LNCAP (cell line): ENCODE measurements at regions not wholly inside any gene's neighbourhood (a gene's known extent, or its start where the extent isn't known, plus 50 kb on each side); places are given as distances from the start of the nearest gene placed in this dataset.

ENCODE experiments used
- TF ChIP-seq, protein P1 (sequence below): fragments of 450-650 bp; IDR thresholded peaks from 2 replicates; pipeline ENCODE4 v1.5.1; 2017; ENCODE audit warnings: mild to moderate bottlenecking

DNA sequence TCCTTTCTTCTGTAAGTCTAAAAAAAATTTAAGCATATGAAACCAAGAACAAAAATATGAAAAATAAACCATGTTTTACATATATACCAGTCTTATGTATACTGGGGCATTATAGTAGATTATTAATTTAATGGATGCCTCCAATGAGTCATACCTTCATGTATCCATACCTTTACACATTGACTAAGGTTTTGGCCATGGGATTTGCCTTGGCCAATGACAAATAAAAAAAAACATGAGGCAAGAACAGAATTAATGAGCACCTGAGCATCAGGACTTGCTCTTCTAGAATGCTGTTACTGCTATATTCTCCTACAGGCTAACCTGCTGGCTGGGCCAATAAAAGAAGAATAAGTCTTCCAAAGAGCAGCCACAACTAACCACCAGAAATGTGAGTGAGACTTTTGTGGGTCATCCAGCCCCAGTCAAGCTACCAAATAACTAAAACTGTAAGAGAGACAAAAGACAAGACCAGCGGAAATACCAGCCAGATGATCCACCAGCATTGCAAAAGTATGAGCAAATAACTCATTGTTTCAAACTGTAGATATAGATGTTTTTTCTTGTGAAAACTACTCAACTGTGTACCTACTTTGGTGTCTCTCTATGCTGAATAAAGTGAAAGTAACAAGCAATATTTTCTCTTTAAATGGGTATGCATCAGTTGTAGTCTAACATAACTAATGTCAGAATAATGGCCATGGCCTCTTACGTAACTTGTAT lies 749.6 kb upstream of the VRK2 start:
- TF ChIP-seq, protein P1, sequence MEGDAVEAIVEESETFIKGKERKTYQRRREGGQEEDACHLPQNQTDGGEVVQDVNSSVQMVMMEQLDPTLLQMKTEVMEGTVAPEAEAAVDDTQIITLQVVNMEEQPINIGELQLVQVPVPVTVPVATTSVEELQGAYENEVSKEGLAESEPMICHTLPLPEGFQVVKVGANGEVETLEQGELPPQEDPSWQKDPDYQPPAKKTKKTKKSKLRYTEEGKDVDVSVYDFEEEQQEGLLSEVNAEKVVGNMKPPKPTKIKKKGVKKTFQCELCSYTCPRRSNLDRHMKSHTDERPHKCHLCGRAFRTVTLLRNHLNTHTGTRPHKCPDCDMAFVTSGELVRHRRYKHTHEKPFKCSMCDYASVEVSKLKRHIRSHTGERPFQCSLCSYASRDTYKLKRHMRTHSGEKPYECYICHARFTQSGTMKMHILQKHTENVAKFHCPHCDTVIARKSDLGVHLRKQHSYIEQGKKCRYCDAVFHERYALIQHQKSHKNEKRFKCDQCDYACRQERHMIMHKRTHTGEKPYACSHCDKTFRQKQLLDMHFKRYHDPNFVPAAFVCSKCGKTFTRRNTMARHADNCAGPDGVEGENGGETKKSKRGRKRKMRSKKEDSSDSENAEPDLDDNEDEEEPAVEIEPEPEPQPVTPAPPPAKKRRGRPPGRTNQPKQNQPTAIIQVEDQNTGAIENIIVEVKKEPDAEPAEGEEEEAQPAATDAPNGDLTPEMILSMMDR, result no peak

DNA sequence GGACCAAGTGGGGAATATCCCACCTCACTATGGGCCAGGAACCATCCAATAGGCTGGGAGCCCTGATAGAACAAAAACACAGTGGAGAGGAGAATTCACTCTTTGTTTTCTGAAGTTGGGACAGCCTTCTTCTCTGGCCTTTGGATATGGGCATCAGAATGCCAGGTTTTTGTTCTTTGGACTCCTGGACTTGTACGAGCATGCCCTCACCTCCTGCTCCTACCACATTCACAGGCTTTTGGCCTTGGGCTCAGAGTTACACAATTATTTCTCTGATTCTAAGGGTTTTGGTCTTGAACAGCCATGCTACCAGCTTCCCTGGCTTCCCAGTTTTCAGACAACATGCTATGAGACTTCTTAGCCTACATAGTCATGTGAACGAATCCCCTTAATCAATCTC lies 732.9 kb upstream of the VRK2 start:
- TF ChIP-seq, protein P1, result no peak

DNA sequence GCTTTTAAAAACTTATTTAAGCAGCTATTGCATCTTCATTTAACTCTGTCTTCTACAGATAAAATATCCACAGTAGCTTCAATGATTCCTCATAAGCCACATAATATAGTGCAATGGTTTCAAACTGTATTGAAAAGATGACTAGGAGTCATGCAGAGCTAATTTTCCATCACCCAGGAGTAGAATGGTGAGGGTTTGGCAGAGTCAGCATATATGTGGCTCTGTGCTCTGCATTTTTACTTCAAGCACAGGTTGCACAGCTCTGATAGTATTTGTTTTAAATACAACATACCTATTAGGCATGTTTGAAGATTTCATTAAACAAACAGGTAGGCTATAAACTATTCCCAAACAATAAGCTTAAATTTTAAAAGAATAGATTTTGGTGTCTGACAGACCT lies 731.9 kb upstream of the VRK2 start:
- TF ChIP-seq, protein P1, result no peak

DNA sequence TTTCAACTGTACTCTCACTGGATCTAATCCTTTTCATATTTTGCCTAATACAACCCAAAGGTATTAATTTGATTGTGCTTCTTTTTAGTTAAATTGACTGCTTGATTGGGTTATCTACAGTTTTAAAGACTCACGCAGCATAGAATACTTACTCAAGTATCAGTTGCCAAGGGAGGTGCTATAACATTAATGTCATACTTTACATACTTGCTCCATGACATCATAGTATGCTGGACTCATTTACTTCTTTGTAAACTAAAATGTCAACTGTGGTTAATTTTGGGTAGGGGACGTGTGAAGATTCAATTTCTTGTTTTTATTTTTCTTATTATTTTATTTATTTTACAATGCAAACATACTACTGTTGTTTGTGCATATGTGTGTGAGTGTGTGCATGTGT lies 716.2 kb upstream of the VRK2 start:
- TF ChIP-seq, protein P1, result no peak

DNA sequence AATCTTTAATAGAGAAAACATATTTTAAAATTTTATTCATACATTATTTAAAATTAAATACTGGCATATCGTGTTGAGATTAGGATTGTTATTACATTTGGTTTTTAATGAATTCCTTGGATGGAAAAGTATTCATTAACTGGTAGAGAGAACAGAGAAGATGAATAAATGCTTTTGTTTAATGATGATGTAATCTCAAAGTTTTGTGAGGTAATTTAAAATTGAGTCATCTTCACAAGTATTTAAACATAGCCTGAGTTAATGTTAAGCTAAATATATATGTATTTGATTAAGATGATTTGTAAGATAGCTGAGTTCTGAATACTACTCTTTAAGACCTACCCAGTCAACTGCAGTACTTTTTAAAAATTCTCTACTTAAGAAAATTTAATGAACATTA lies 713.4 kb upstream of the VRK2 start:
- TF ChIP-seq, protein P1, result no peak

DNA sequence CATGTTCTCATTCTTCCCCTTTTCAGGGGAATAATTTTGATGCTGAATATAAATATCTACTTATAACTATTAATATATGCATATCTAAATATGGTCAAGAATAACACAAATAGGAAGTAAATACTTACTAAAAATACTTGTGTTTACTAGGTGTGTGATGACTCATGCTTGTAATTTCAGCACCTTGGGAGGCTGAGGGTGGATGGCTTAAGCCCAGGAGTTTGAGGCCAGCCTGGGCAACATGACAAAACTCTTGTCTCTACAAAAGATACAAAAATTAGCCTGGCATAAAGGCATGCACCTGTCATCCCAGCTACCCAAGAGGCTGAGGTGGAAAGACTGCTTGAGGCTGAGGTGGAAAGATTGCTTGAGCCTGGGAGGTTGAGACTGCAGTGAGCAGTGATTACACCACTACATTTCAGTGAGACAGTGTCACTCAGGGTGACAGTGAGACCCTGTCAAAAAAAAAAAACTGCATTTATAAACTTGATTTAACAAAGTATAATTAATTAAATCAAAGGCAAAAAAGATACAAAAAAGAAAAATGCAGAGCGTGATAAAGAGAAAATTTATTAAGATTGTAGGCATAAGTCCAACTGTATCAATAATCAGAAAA lies 703.1 kb upstream of the VRK2 start:
- TF ChIP-seq, protein P1, result no peak

DNA sequence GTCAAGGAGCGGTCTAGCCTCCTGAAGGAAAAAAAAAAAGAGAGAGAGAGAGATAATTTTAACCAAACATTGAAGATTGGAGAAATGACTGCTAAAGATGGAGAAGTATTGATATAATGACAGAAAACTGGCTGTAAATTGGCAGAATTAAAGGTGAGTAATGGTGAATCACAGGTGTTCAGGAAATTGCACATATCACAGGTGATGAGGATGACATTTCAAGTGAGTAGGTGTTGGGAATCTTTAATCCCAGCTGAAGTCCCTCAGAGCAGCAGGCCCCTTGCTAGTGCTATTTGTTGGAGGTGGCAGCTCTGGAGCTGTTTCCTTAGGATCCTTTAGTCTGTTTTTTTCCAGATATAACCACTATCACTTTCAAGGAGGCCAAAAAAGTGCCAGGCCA lies 678.4 kb upstream of the VRK2 start:
- TF ChIP-seq, protein P1, result no peak
